MM.1S (cell line): ENCODE measurements at regions not wholly inside any gene's neighbourhood (a gene's known extent, or its start where the extent isn't known, plus 50 kb on each side); places are given as distances from the start of the nearest gene placed in this dataset.

Experiments
- DNase-seq: peaks from one replicate; pipeline ENCODE4 v3.0.0-alpha.2; 2015
- H2AFZ ChIP-seq: fragments of 300-600 bp; sonication (generic); 2 replicates; pipeline ENCODE4 v1.6.0; 2016; ENCODE audit warnings: antibody characterized with exemption, low read length
- H3F3A ChIP-seq: fragments of 300-600 bp; sonication (generic); 2 replicates; pipeline ENCODE4 v1.6.1; 2016; ENCODE audit warnings: mild to moderate bottlenecking, antibody characterized with exemption, low read length, moderate library complexity, mixed read lengths; ENCODE audit not compliant: insufficient read depth
- H3K27ac ChIP-seq: fragments of 300-600 bp; sonication (generic); 2 replicates; pipeline ENCODE4 v1.5.1; 2016; ENCODE audit warnings: mild to moderate bottlenecking, low read length
- H3K27me3 ChIP-seq: fragments of 300-600 bp; sonication (generic); replicated peaks from 2 replicates; pipeline ENCODE4 v1.6.0; 2016; ENCODE audit warnings: low read length; ENCODE audit not compliant: insufficient read depth
- H3K36me3 ChIP-seq: fragments of 300-600 bp; sonication (generic); replicated peaks from 2 replicates; pipeline ENCODE4 v1.6.1; 2016; ENCODE audit warnings: mild to moderate bottlenecking, low read length, mixed read lengths; ENCODE audit not compliant: insufficient read depth
- H3K4me1 ChIP-seq: fragments of 300-600 bp; sonication (generic); 2 replicates; pipeline ENCODE4 v1.6.1; 2016; ENCODE audit warnings: low read length, mixed read lengths
- H3K4me2 ChIP-seq: fragments of 300-600 bp; sonication (generic); 2 replicates; pipeline ENCODE4 v1.6.0; 2016; ENCODE audit warnings: low read depth, low read length
- H3K4me3 ChIP-seq: fragments of 300-600 bp; sonication (generic); 2 replicates; pipeline ENCODE4 v1.5.1; 2016; ENCODE audit warnings: low read length, mixed read lengths
- H3K79me2 ChIP-seq: fragments of 300-600 bp; sonication (generic); 2 replicates; pipeline ENCODE4 v1.6.1; 2016; ENCODE audit warnings: mixed run types, low read length, mixed read lengths
- H3K9ac ChIP-seq: fragments of 300-600 bp; sonication (generic); 2 replicates; pipeline ENCODE4 v1.6.1; 2016; ENCODE audit warnings: low read length, mixed read lengths
- H3K9me2 ChIP-seq: fragments of 300-600 bp; sonication (generic); replicated peaks from 2 replicates; pipeline ENCODE4 v1.6.1; 2016; ENCODE audit warnings: mild to moderate bottlenecking, low read length, mixed read lengths; ENCODE audit not compliant: insufficient read depth
- H3K9me3 ChIP-seq: fragments of 300-600 bp; sonication (generic); replicated peaks from 2 replicates; pipeline ENCODE4 v1.6.1; 2016; ENCODE audit warnings: mild to moderate bottlenecking, low read length, mixed read lengths; ENCODE audit not compliant: insufficient read depth
- H4K20me1 ChIP-seq: fragments of 300-600 bp; sonication (generic); 2 replicates; pipeline ENCODE4 v1.6.1; 2016; ENCODE audit warnings: mild to moderate bottlenecking, low read length, moderate library complexity, mixed read lengths; ENCODE audit not compliant: insufficient read depth
- CTCF ChIP-seq: fragments of 300-600 bp; sonication (generic); IDR thresholded peaks from 2 replicates; pipeline ENCODE4 v1.5.1; 2016; ENCODE audit warnings: antibody characterized with exemption, low read length, mixed read lengths
- EZH2 ChIP-seq: fragments of 300-600 bp; sonication (generic); optimal IDR thresholded peaks from 2 replicates; pipeline ENCODE3; 2017; ENCODE audit warnings: low read depth, mild to moderate bottlenecking, antibody characterized with exemption, low read length, mixed read lengths
- EZH2phosphoT487 ChIP-seq: fragments of 300-600 bp; sonication (generic); IDR thresholded peaks from 2 replicates; pipeline ENCODE4 v1.6.1; 2018; ENCODE audit warnings: antibody characterized with exemption, low read length

GRCh38 chrX:45851434-45851991 is 650.8 kb upstream of the DIPK2B start:
- Histone ChIP-seq H3K4me3 (peak overlapping the region; percentile 76), H3K9me2 (no peaks in the 10 kb centered on the region), H4K20me1 (no peaks in the 10 kb centered on the region), H3K4me1 (0 out of 2 replicates have a peak, but pooled peaks cover 3% of the 10 kb centered on the region), H3K9me3 (no peaks in the 10 kb centered on the region), H2AFZ (peak overlapping the region; percentile 61; the same call in 1 of the 2 replicates), H3K36me3 (no peaks in the 10 kb centered on the region), H3K9ac (peak overlapping the region; percentile 55; the same call in 1 of the 2 replicates), H3K79me2 (peaks cover 29% of the 10 kb centered on the region), H3K27ac (no peak overlapping the region), H3K4me2 (peak overlapping the region; percentile 69), H3F3A (peaks cover 5% of the 10 kb centered on the region; the same call in 1 of the 2 replicates), H3K27me3 (no peaks in the 10 kb centered on the region)
- TF ChIP-seq EZH2phosphoT487, result no peak
- peak; percentile 58 for DNase-seq

- no peak for TF ChIP-seq EZH2phosphoT487
- TF ChIP-seq CTCF, result no peak
- no peak for TF ChIP-seq EZH2
- H3K4me3 ChIP-seq, result peak overlapping the region; percentile 76
- H3K4me1 ChIP-seq, result 0 out of 2 replicates have a peak, but pooled peaks cover 3% of the 10 kb centered on the region
- peak; percentile 31 for DNase-seq
- no peaks in the 10 kb centered on the region for H3K36me3 ChIP-seq
- no peaks in the 10 kb centered on the region for H3K9me2 ChIP-seq
- no peaks in the 10 kb centered on the region for H4K20me1 ChIP-seq
- peaks cover 29% of the 10 kb centered on the region for H3K79me2 ChIP-seq
- H3K27ac ChIP-seq, result peak overlapping the region; percentile 24; the same call in 1 of the 2 replicates
- peak overlapping the region; percentile 39 for H2AFZ ChIP-seq
- peaks cover 5% of the 10 kb centered on the region; the same call in 1 of the 2 replicates for H3F3A ChIP-seq
- H3K4me2 ChIP-seq, result peak overlapping the region; percentile 69
- H3K9ac ChIP-seq, result peak overlapping the region; percentile 55; the same call in 1 of the 2 replicates
- H3K27me3 ChIP-seq, result no peaks in the 10 kb centered on the region
- H3K9me3 ChIP-seq, result no peaks in the 10 kb centered on the region
These were observed 650.2 kb upstream of the DIPK2B start for GRCh38 chrX:45850775-45851433.

- H4K20me1 ChIP-seq, result no peaks in the 10 kb centered on the region
- peaks cover 5% of the 10 kb centered on the region; the same call in 1 of the 2 replicates for H3F3A ChIP-seq
- no peaks in the 10 kb centered on the region for H3K27me3 ChIP-seq
- no peaks in the 10 kb centered on the region for H3K9me2 ChIP-seq
- H3K4me3 ChIP-seq, result peak overlapping the region; percentile 76
- peak overlapping the region; percentile 39 for H2AFZ ChIP-seq
- peak overlapping the region; percentile 24; the same call in 1 of the 2 replicates for H3K27ac ChIP-seq
- peaks cover 29% of the 10 kb centered on the region for H3K79me2 ChIP-seq
- peak overlapping the region; percentile 55; the same call in 1 of the 2 replicates for H3K9ac ChIP-seq
- DNase-seq, result peak; percentile 38
- H3K4me2 ChIP-seq, result peak overlapping the region; percentile 69
- no peak for TF ChIP-seq EZH2
- no peak for TF ChIP-seq EZH2phosphoT487
- TF ChIP-seq CTCF, result no peak
- H3K9me3 ChIP-seq, result no peaks in the 10 kb centered on the region
- 0 out of 2 replicates have a peak, but pooled peaks cover 3% of the 10 kb centered on the region for H3K4me1 ChIP-seq
- H3K36me3 ChIP-seq, result no peaks in the 10 kb centered on the region
These were observed 649.6 kb upstream of the DIPK2B start for GRCh38 chrX:45850197-45850774.
